Pancreas (tissue), 10 donors: ENCODE measurements at regions not wholly inside any gene's neighbourhood (a gene's known extent, or its start where the extent isn't known, plus 50 kb on each side); places are given as distances from the start of the nearest gene placed in this dataset.

Experiments
- ATAC-seq, 4 donors: fragments of 200-7000 bp; cut with Tn5 transposase; one replicate each; pipeline versions ENCODE4 v1.8.0 to v1.9.1; 2020; ENCODE audit warnings: mild to moderate bottlenecking in 4 of 4, moderate library complexity in 4 of 4
- DNase-seq, 6 donors: peaks; one replicate each; pipeline ENCODE4 v3.0.0-alpha.2; 2020
- FAIRE-seq: peaks from 2 replicates; lab custom pipeline; 2012; peaks lifted over from hg19 to GRCh38; lab: Jason Lieb, UNC
- H3K27ac ChIP-seq, 4 donors: fragments of 200-600 bp; sonication (generic); 1 replicate in 3 of 4; 2 replicates in 1 of 4; pipeline versions ENCODE4 v1.5.0 to v1.8.0; 2020
- H3K27me3 ChIP-seq, 4 donors: fragments of 200-600 bp; one replicate each; pipeline ENCODE4 v1.8.0; 2021
- H3K36me3 ChIP-seq, 3 donors: fragments of 200-600 bp; sonication (generic) in 1 of 3; one replicate each; pipeline versions ENCODE4 v1.5.0 to v1.8.0; 2020 to 2021
- H3K4me1 ChIP-seq, 3 donors: fragments of 200-600 bp; one replicate each; pipeline ENCODE4 v1.8.0; 2021
- H3K4me3 ChIP-seq, 4 donors: fragments of 200-600 bp; sonication (generic) in 2 of 4; one replicate each; pipeline versions ENCODE4 v1.5.0 to v1.8.0; 2020 to 2021
- H3K9me3 ChIP-seq, 4 donors: fragments of 200-600 bp; one replicate each; pipeline ENCODE4 v1.8.0; 2021
- CTCF ChIP-seq, 4 donors: fragments of 200-600 bp; sonication (generic) in 3 of 4; IDR thresholded peaks; one replicate each; pipeline versions ENCODE4 v1.5.0 to v1.8.0; 2021; ENCODE audit warnings: antibody characterized with exemption in 4 of 4
- WGBS, 2 donors: extraction: QIAGEN DNeasy Blood & Tissue Kit; methylation state at CpG; one replicate each; pipeline ENCODE4 v1.1.7; 2013; 5-methylcytosine and 5-hydroxymethylcytosine counted together
- intact Hi-C, 3 donors: fragments of 100-400 bp; cut with DNase I; formaldehyde crosslinking; loops; one replicate each; pipeline versions ENCODE4 v1.11.1 to v1.14.2; 2022
- donor health status: healthy with polysubstance abuse.
- donor health status: DM: no; HTN: no; CAD: no; lungs with moderate emphysema.
- donor health status: DM: no; HTN: no; CAD: no.
- donor health status: control.
- donor health status: control.
- donor health status: Bipolar disorder and iron deficiency.
- donor health status: DM: yes; HTN: yes; CAD: no.
- donor health status: DM: no; HTN: no; CAD: no.
- donor health status: DM: no; HTN: no; CAD: no.
- donor health status: DM: yes; HTN: yes; CAD: no.

GRCh38 chrX:147602176-147602696 is 309.5 kb upstream of the FMR1 start:
- Histone ChIP-seq H3K27me3 (peaks cover 0 to 5% (median 0%) of the 10 kb centered on the region in 4 donors), H3K9me3 (no peaks in the 10 kb centered on the region), H3K4me3 (no peak overlapping the region), H3K27ac (no peak overlapping the region), H3K4me1 (no peaks in the 10 kb centered on the region), H3K36me3 (no peaks in the 10 kb centered on the region)
- FAIRE-seq (no peak), ATAC-seq (no peak), DNase-seq (no peak)
- no peak for TF ChIP-seq CTCF (IDR thresholded peaks at IDR 0.05)
- WGBS, 2 donors = 32 to 41% methylated on average over 3 of the region's 3 CpGs
- intact Hi-C loops = no loop called here

GRCh38 chrX:147626605-147627004 is 285.1 kb upstream of the FMR1 start:
- no peaks in the 10 kb centered on the region for H3K9me3 ChIP-seq
- FAIRE-seq (no peak), DNase-seq (no peak), ATAC-seq (no peak)
- no peaks in the 10 kb centered on the region for H3K36me3 ChIP-seq
- peaks cover 0 to 4% (median 0%) of the 10 kb centered on the region in 4 donors for H3K27me3 ChIP-seq
- H3K27ac ChIP-seq = no peak overlapping the region
- intact Hi-C loops = no loop called here
- 56 to 69% methylated on average over 5 of the region's 5 CpGs for WGBS, 2 donors
- H3K4me1 ChIP-seq = no peaks in the 10 kb centered on the region
- H3K4me3 ChIP-seq = no peak overlapping the region
- TF ChIP-seq CTCF (IDR thresholded peaks at IDR 0.05) = no peak

GRCh38 chrX:147635186-147635585 is 276.5 kb upstream of the FMR1 start:
- FAIRE-seq (no peak), ATAC-seq (no peak), DNase-seq (no peak)
- H3K4me1 ChIP-seq = no peaks in the 10 kb centered on the region
- no peaks in the 10 kb centered on the region for H3K36me3 ChIP-seq
- H3K27me3 ChIP-seq = no peaks in the 10 kb centered on the region
- no peak overlapping the region for H3K27ac ChIP-seq
- intact Hi-C loops = no loop called here
- H3K9me3 ChIP-seq = no peaks in the 10 kb centered on the region
- 60 to 63% methylated on average over 1 of the region's 1 CpG for WGBS, 2 donors
- no peak for TF ChIP-seq CTCF (IDR thresholded peaks at IDR 0.05)
- H3K4me3 ChIP-seq = no peak overlapping the region

- no peaks in the 10 kb centered on the region for H3K9me3 ChIP-seq
- H3K4me1 ChIP-seq = no peaks in the 10 kb centered on the region
- FAIRE-seq (no peak), DNase-seq (peak in 1 of 6 donors; percentile 32), ATAC-seq (no peak)
- no peaks in the 10 kb centered on the region for H3K36me3 ChIP-seq
- WGBS, 2 donors = 60 to 66% methylated on average over 7 of the region's 7 CpGs
- no peak overlapping the region for H3K4me3 ChIP-seq
- intact Hi-C loops = no loop called here
- H3K27me3 ChIP-seq = no peaks in the 10 kb centered on the region
- TF ChIP-seq CTCF (IDR thresholded peaks at IDR 0.05) = no peak
- no peak overlapping the region for H3K27ac ChIP-seq
Observed at GRCh38 chrX:147637190-147637589, 274.5 kb upstream of the FMR1 start.

- Histone ChIP-seq H3K4me1 (no peaks in the 10 kb centered on the region), H3K27me3 (peaks cover 0 to 3% (median 0%) of the 10 kb centered on the region in 4 donors), H3K4me3 (no peak overlapping the region), H3K27ac (no peak overlapping the region), H3K9me3 (no peaks in the 10 kb centered on the region), H3K36me3 (no peaks in the 10 kb centered on the region)
- 61 to 62% methylated on average over 4 of the region's 4 CpGs for WGBS, 2 donors
- ATAC-seq (no peak), FAIRE-seq (no peak), DNase-seq (no peak)
- TF ChIP-seq CTCF (IDR thresholded peaks at IDR 0.05) = no peak
- intact Hi-C loops = no loop called here
Observed at GRCh38 chrX:147646949-147647723, 264.6 kb upstream of the FMR1 start.
